Liver (tissue), 8 donors: ENCODE measurements at regions not wholly inside any gene's neighbourhood (a gene's known extent, or its start where the extent isn't known, plus 50 kb on each side); places are given as distances from the start of the nearest gene placed in this dataset.

Source experiments
- DNase-seq: peaks from one replicate; pipeline ENCODE4 v3.0.0-alpha.2; 2017; ENCODE audit warnings: low spot score
- H3K27ac ChIP-seq, 2 donors: one replicate each; pipeline ENCODE4 v1.7.0; 2013; ENCODE audit warnings: inconsistent platforms in 2 of 2, low read length in 2 of 2, control low read depth in 1 of 2, low read depth in 1 of 2, mild to moderate bottlenecking in 1 of 2
- H3K27me3 ChIP-seq, 4 donors: one replicate each; pipeline versions ENCODE4 v1.6.1 to v1.7.0; 2013; ENCODE audit warnings: low read length in 3 of 4, inconsistent platforms in 1 of 4, mild to moderate bottlenecking in 1 of 4, moderate library complexity in 1 of 4; ENCODE audit not compliant: control insufficient read depth in 4 of 4, insufficient read depth in 4 of 4
- H3K36me3 ChIP-seq, 4 donors: one replicate each; pipeline versions ENCODE4 v1.6.1 to v1.7.0; 2013; ENCODE audit warnings: low read length in 3 of 4, mild to moderate bottlenecking in 3 of 4, low read depth in 1 of 4, moderate library complexity in 1 of 4; ENCODE audit not compliant: control insufficient read depth in 4 of 4, insufficient read depth in 3 of 4
- H3K4me1 ChIP-seq, 4 donors: one replicate each; pipeline versions ENCODE4 v1.6.1 to v1.7.0; 2013; ENCODE audit warnings: low read length in 3 of 4, mild to moderate bottlenecking in 3 of 4, moderate library complexity in 1 of 4; ENCODE audit not compliant: control insufficient read depth in 4 of 4, insufficient read depth in 4 of 4
- H3K4me3 ChIP-seq, 3 donors: one replicate each; pipeline versions ENCODE4 v1.6.1 to v1.7.0; 2013; ENCODE audit warnings: low read length in 3 of 3, control low read depth in 1 of 3, low read depth in 1 of 3, mild to moderate bottlenecking in 1 of 3
- H3K9ac ChIP-seq, 2 donors: one replicate each; pipeline ENCODE4 v1.7.0; 2013; ENCODE audit warnings: low read length in 2 of 2, mild to moderate bottlenecking in 2 of 2, moderate library complexity in 2 of 2, control low read depth in 1 of 2, low read depth in 1 of 2
- H3K9me3 ChIP-seq, 4 donors: one replicate each; pipeline versions ENCODE4 v1.6.1 to v1.7.0; 2013; ENCODE audit warnings: low read length in 3 of 4; ENCODE audit not compliant: control insufficient read depth in 4 of 4
- CTCF ChIP-seq: fragments of 150-350 bp; IDR thresholded peaks from 2 replicates; pipeline ENCODE4 v1.5.1; 2017; ENCODE audit warnings: improper control_type of control experiment, low read depth, low read length; ENCODE audit not compliant: missing input control
- EGR1 ChIP-seq, 2 donors: IDR thresholded peaks; 2 replicates each; pipeline ENCODE4 v1.6.1; 2016 to 2018; ENCODE audit warnings: antibody characterized with exemption in 2 of 2, low read depth in 2 of 2
- FOXA1 ChIP-seq: IDR thresholded peaks from 2 replicates; pipeline ENCODE4 v1.6.1; 2016; ENCODE audit warnings: antibody characterized with exemption
- FOXA2 ChIP-seq: IDR thresholded peaks from 2 replicates; pipeline ENCODE4 v1.6.1; 2016; ENCODE audit warnings: antibody characterized with exemption
- HNF4A ChIP-seq, 2 donors: conservative IDR thresholded peaks; 2 replicates each; pipeline ENCODE4 v1.6.1; 2016; ENCODE audit warnings: antibody characterized with exemption in 2 of 2, mild to moderate bottlenecking in 2 of 2
- JUND ChIP-seq, 2 donors: IDR thresholded peaks; 2 replicates each; pipeline ENCODE4 v1.6.1; 2016; ENCODE audit warnings: antibody characterized with exemption in 2 of 2
- MAX ChIP-seq: IDR thresholded peaks from 2 replicates; pipeline ENCODE4 v1.6.1; 2016; ENCODE audit warnings: antibody characterized with exemption
- RAD21 ChIP-seq, 2 donors: IDR thresholded peaks; 2 replicates each; pipeline ENCODE4 v1.6.1; 2016; ENCODE audit warnings: antibody characterized with exemption in 2 of 2, mild to moderate bottlenecking in 2 of 2
- REST ChIP-seq: IDR thresholded peaks from 2 replicates; pipeline ENCODE4 v1.6.1; 2016; ENCODE audit warnings: antibody characterized with exemption, mild to moderate bottlenecking
- RXRA ChIP-seq, 2 donors: IDR thresholded peaks; 2 replicates each; pipeline ENCODE4 v1.6.1; 2017 to 2018; ENCODE audit warnings: antibody characterized with exemption in 2 of 2, mild to moderate bottlenecking in 1 of 2
- TAF1 ChIP-seq: conservative IDR thresholded peaks from 2 replicates; pipeline ENCODE4 v1.6.1; 2016; ENCODE audit warnings: antibody characterized with exemption, mild to moderate bottlenecking
- ZBTB33 ChIP-seq: IDR thresholded peaks from 2 replicates; pipeline ENCODE4 v1.6.1; 2016; ENCODE audit warnings: antibody characterized with exemption
- WGBS: extraction: QIAGEN DNeasy Blood & Tissue Kit; methylation state at CpG from one replicate; pipeline ENCODE4 v1.1.7; 2013; 5-methylcytosine and 5-hydroxymethylcytosine counted together
- donor health status: healthy.
- donor health status: healthy.
- donor health status: healthy.
- donor health status: healthy.
- donor health status: healthy.

- WGBS, result 47% methylated on average over 3 of the region's 3 CpGs
- no peak for TF ChIP-seq ZBTB33
- TF ChIP-seq HNF4A (conservative IDR thresholded peaks at IDR 0.05), result peak; percentile 51 to 54
- no peak for TF ChIP-seq FOXA2
- no peak for TF ChIP-seq RAD21 (IDR thresholded peaks at IDR 0.05)
- TF ChIP-seq TAF1, result no peak
- Histone ChIP-seq H3K9ac (no peak overlapping the region), H3K4me3 (no peak overlapping the region), H3K4me1 (no peaks in the 10 kb centered on the region), H3K9me3 (peaks cover 0 to 4% (median 1%) of the 10 kb centered on the region in 4 donors), H3K36me3 (no peaks in the 10 kb centered on the region), H3K27ac (no peak overlapping the region), H3K27me3 (no peaks in the 10 kb centered on the region)
- no peak for DNase-seq
Measured at GRCh38 chrX:146385529-146385928, 424.0 kb upstream of the CXorf51B start.

GRCh38 chrX:146396409-146396808 is 413.2 kb upstream of the CXorf51B start:
- TF ChIP-seq FOXA1, result no peak
- no peak for TF ChIP-seq HNF4A (conservative IDR thresholded peaks at IDR 0.05)
- no peak for TF ChIP-seq MAX
- TF ChIP-seq JUND (IDR thresholded peaks at IDR 0.05), result no peak
- no peak for TF ChIP-seq FOXA2
- no peak for TF ChIP-seq RXRA (IDR thresholded peaks at IDR 0.05)
- TF ChIP-seq EGR1 (IDR thresholded peaks at IDR 0.05; ENCODE audit: low read depth in 2 of 2), result no peak
- no peak for TF ChIP-seq TAF1
- TF ChIP-seq CTCF, result peak; percentile 14
- no peak for TF ChIP-seq ZBTB33
- TF ChIP-seq RAD21 (IDR thresholded peaks at IDR 0.05), result peak; percentile 56 to 66
- no peak for TF ChIP-seq REST
- WGBS, result 49% methylated on average over 3 of the region's 3 CpGs
- Histone ChIP-seq H3K27me3 (no peaks in the 10 kb centered on the region), H3K36me3 (no peaks in the 10 kb centered on the region), H3K27ac (no peak overlapping the region), H3K9ac (no peak overlapping the region), H3K9me3 (no peaks in the 10 kb centered on the region), H3K4me3 (no peak overlapping the region), H3K4me1 (no peaks in the 10 kb centered on the region)
- DNase-seq, result no peak
